Transverse colon (tissue), 4 donors: ENCODE measurements at regions not wholly inside any gene's neighbourhood (a gene's known extent, or its start where the extent isn't known, plus 50 kb on each side); places are given as distances from the start of the nearest gene placed in this dataset.

Experiments used
- DNase-seq: peaks from one replicate; pipeline ENCODE4 v3.0.0-alpha.2; 2019
- H3K27ac ChIP-seq, 4 donors: fragments of 200-600 bp; sonication (generic); 2 replicates each; pipeline ENCODE4 v1.5.1; 2016 to 2018; ENCODE audit warnings: inconsistent platforms in 4 of 4
- H3K27me3 ChIP-seq: fragments of 200-600 bp; sonication (generic); 2 replicates; pipeline ENCODE4 v1.5.1; 2017; ENCODE audit warnings: inconsistent platforms
- H3K36me3 ChIP-seq, 4 donors: fragments of 200-600 bp; sonication (generic); 2 replicates each; pipeline ENCODE4 v1.5.1; 2017 to 2019; ENCODE audit warnings: inconsistent platforms in 4 of 4
- H3K4me1 ChIP-seq, 4 donors: fragments of 200-600 bp; sonication (generic); 2 replicates each; pipeline ENCODE4 v1.5.1; 2017 to 2020; ENCODE audit warnings: inconsistent platforms in 4 of 4
- H3K4me3 ChIP-seq, 4 donors: fragments of 200-600 bp; sonication (generic); 1 replicate in 1 of 4; 2 replicates in 3 of 4; pipeline versions ENCODE4 v1.5.1 to v1.6.1; 2017 to 2019; ENCODE audit warnings: inconsistent platforms in 4 of 4
- H3K9me3 ChIP-seq, 2 donors: fragments of 200-600 bp; sonication (generic); 2 replicates each; pipeline ENCODE4 v1.5.1; 2017 to 2019; ENCODE audit warnings: inconsistent platforms in 2 of 2
- CTCF ChIP-seq, 5 experiments: fragments of 200-600 bp in 3 of 5; fragments of 450-650 bp in 2 of 5; sonication (generic) in 3 of 5; IDR thresholded peaks; 1 replicate in 2 of 5; 2 replicates in 3 of 5; pipeline ENCODE4 v1.5.1; 2016 to 2017; ENCODE audit warnings: antibody characterized with exemption in 5 of 5, inconsistent platforms in 3 of 5, mild to moderate bottlenecking in 2 of 5, moderate library complexity in 1 of 5
- EP300 ChIP-seq: sonication (generic); formaldehyde crosslinking; IDR thresholded peaks from one replicate; pipeline ENCODE4 v1.6.1; 2017; ENCODE audit warnings: antibody characterized with exemption, low read depth
- POLR2A ChIP-seq: fragments of 450-650 bp; IDR thresholded peaks from one replicate; pipeline ENCODE4 v1.6.1; 2016; ENCODE audit warnings: antibody characterized with exemption, mild to moderate bottlenecking, moderate library complexity
- POLR2AphosphoS5 ChIP-seq, 3 donors: sonication (generic); formaldehyde crosslinking; IDR thresholded peaks; one replicate each; pipeline ENCODE4 v1.6.1; 2016; ENCODE audit warnings: antibody characterized with exemption in 3 of 3
- WGBS, 2 donors: methylation state at CpG; one replicate each; pipeline ENCODE4 v1.1.5; 2018; ENCODE audit warnings: low coverage in 1 of 2; 5-methylcytosine and 5-hydroxymethylcytosine counted together
- in situ Hi-C, 4 donors: fragments of 200-750 bp; cut with MboI; loops; one replicate each; pipeline versions ENCODE4 v1.15.0 to v1.15.1; 2017; ENCODE audit warnings: low sequenced_read_pairs in 3 of 4, low pct_ligation_motif_present in 1 of 4, low pct_unique_long_range_greater_than_20kb in 1 of 4
- intact Hi-C: fragments of 100-400 bp; cut with DNase I; formaldehyde crosslinking; loops from one replicate; pipeline ENCODE4 v1.15.1; 2023; ENCODE audit warnings: low total_unique reads

GRCh38 chr6:19408331-19408730, 428.8 kb upstream of the ID4 start:
- no peaks in the 10 kb centered on the region for H3K36me3 ChIP-seq
- no peaks in the 10 kb centered on the region for H3K4me1 ChIP-seq
- no peak overlapping the region for H3K27ac ChIP-seq
- no peak for TF ChIP-seq EP300
- no peak for TF ChIP-seq CTCF (IDR thresholded peaks at IDR 0.05)
- TF ChIP-seq POLR2A = no peak
- intact Hi-C loops (no loop called here), in situ Hi-C loops (no loop called here)
- H3K4me3 ChIP-seq = no peak overlapping the region
- DNase-seq = no peak
- peaks cover 0 to 14% of the 10 kb centered on the region in 2 donors for H3K9me3 ChIP-seq
- 60 to 67% methylated on average over 2 to 3 of the region's 3 CpGs for WGBS, 2 donors
- H3K27me3 ChIP-seq = no peaks in the 10 kb centered on the region

- no peak overlapping the region for H3K4me3 ChIP-seq
- intact Hi-C loops = no loop called here
- no peaks in the 10 kb centered on the region for H3K4me1 ChIP-seq
- H3K36me3 ChIP-seq = no peaks in the 10 kb centered on the region
- peaks cover 0 to 4% of the 10 kb centered on the region in 2 donors for H3K9me3 ChIP-seq
- H3K27ac ChIP-seq = no peak overlapping the region
- DNase-seq = no peak
- in situ Hi-C loops = no loop called here
- no peaks in the 10 kb centered on the region for H3K27me3 ChIP-seq
- TF ChIP-seq POLR2AphosphoS5 (IDR thresholded peaks at IDR 0.05) = no peak
- no peak for TF ChIP-seq POLR2A
- TF ChIP-seq EP300 = no peak
- no peak for TF ChIP-seq CTCF (IDR thresholded peaks at IDR 0.05)
Observed at GRCh38 chr6:19410481-19410880, 426.7 kb upstream of the ID4 start.

GRCh38 chr6:19413323-19413722, 423.8 kb upstream of the ID4 start:
- in situ Hi-C loops = no loop called here
- 73 to 80% methylated on average over 3 of the region's 3 CpGs for WGBS, 2 donors
- no peak overlapping the region for H3K4me3 ChIP-seq
- no peak for DNase-seq
- TF ChIP-seq EP300 (no peak), CTCF (IDR thresholded peaks at IDR 0.05) (no peak), POLR2A (no peak), POLR2AphosphoS5 (IDR thresholded peaks at IDR 0.05) (no peak)
- H3K9me3 ChIP-seq = no peaks in the 10 kb centered on the region
- no peaks in the 10 kb centered on the region for H3K4me1 ChIP-seq
- no peaks in the 10 kb centered on the region for H3K27me3 ChIP-seq
- intact Hi-C loops = no loop called here
- H3K36me3 ChIP-seq = no peaks in the 10 kb centered on the region
- no peak overlapping the region for H3K27ac ChIP-seq

- Histone ChIP-seq H3K27me3 (no peaks in the 10 kb centered on the region), H3K4me1 (no peaks in the 10 kb centered on the region), H3K9me3 (no peaks in the 10 kb centered on the region), H3K36me3 (no peaks in the 10 kb centered on the region), H3K27ac (no peak overlapping the region), H3K4me3 (no peak overlapping the region)
- intact Hi-C loops = no loop called here
- no peak for DNase-seq
- in situ Hi-C loops = no loop called here
- 59 to 60% methylated on average over 3 to 4 of the region's 4 CpGs for WGBS, 2 donors
- TF ChIP-seq EP300 (no peak), CTCF (IDR thresholded peaks at IDR 0.05) (no peak), POLR2A (no peak), POLR2AphosphoS5 (IDR thresholded peaks at IDR 0.05) (no peak)
Observed at GRCh38 chr6:19415605-19416326, 421.4 kb upstream of the ID4 start.
